Left kidney (tissue), 1 donor: ENCODE measurements at regions not wholly inside any gene's neighbourhood (a gene's known extent, or its start where the extent isn't known, plus 50 kb on each side); places are given as distances from the start of the nearest gene placed in this dataset.
"Not testable (repeated sequence)": the region's sequence is repeated elsewhere in the genome, so short reads cannot be mapped to it uniquely, and the experiment has no call there.

ENCODE experiments used
- DNase-seq: peaks from one replicate; pipeline ENCODE4 v3.0.0-alpha.2; 2013

GRCh38 chr2:150371044-150371818, 116.2 kb downstream of the RND3 start:
- DNase-seq, result no peak

GRCh38 chr2:150370561-150370960, 116.9 kb downstream of the RND3 start:
- no peak for DNase-seq

- no peak for DNase-seq
Measured at GRCh38 chr2:150369862-150370261, 117.6 kb downstream of the RND3 start.

GRCh38 chr2:150358468-150358807, 129.0 kb downstream of the RND3 start:
- no peak for DNase-seq

- no peak for DNase-seq
Measured at GRCh38 chr2:150357770-150358467, 129.5 kb downstream of the RND3 start.

GRCh38 chr2:150355440-150355839, 132.0 kb downstream of the RND3 start:
- DNase-seq, result no peak

GRCh38 chr2:150353376-150353775, 134.1 kb downstream of the RND3 start:
- no peak for DNase-seq

- DNase-seq, result no peak
Measured at GRCh38 chr2:150351922-150352321, 135.5 kb downstream of the RND3 start.

- DNase-seq, result no peak
Measured at GRCh38 chr2:150350500-150350899, 137.0 kb downstream of the RND3 start.

GRCh38 chr2:150346806-150347205, 140.7 kb downstream of the RND3 start:
- no peak for DNase-seq

- no peak for DNase-seq
Measured at GRCh38 chr2:150341982-150342680, 145.3 kb downstream of the RND3 start.

GRCh38 chr2:150339951-150340350, 147.5 kb downstream of the RND3 start:
- no peak for DNase-seq

GRCh38 chr2:150339282-150339681, 148.2 kb downstream of the RND3 start:
- DNase-seq, result no peak

GRCh38 chr2:150335596-150335995, 151.9 kb downstream of the RND3 start:
- DNase-seq, result no peak

- DNase-seq, result no peak
Measured at GRCh38 chr2:150332383-150332782, 155.1 kb downstream of the RND3 start.

- no peak for DNase-seq
Measured at GRCh38 chr2:150327564-150328489, 159.6 kb downstream of the RND3 start.

- no peak for DNase-seq
Measured at GRCh38 chr2:150325656-150326314, 161.7 kb downstream of the RND3 start.

- DNase-seq, result not testable (repeated sequence)
Measured at GRCh38 chr2:150323071-150323470, 164.4 kb downstream of the RND3 start.

GRCh38 chr2:150320608-150321007, 166.9 kb downstream of the RND3 start:
- DNase-seq, result no peak

GRCh38 chr2:150319658-150320555, 167.6 kb downstream of the RND3 start:
- no peak for DNase-seq
